Small intestine (tissue), 7 donors: ENCODE measurements at regions not wholly inside any gene's neighbourhood (a gene's known extent, or its start where the extent isn't known, plus 50 kb on each side); places are given as distances from the start of the nearest gene placed in this dataset.

ENCODE experiments used
- DNase-seq, 2 donors: peaks; one replicate each; pipeline versions ENCODE4 v3.0.0 to v3.0.0-alpha.2; 2013
- FAIRE-seq: peaks from 2 replicates; lab custom pipeline; 2012; peaks lifted over from hg19 to GRCh38; lab: Jason Lieb, UNC
- H3K27ac ChIP-seq, 3 donors: one replicate each; pipeline ENCODE4 v1.5.1; 2013; ENCODE audit warnings: low read length in 2 of 3, mild to moderate bottlenecking in 2 of 3, control low read depth in 1 of 3, inconsistent platforms in 1 of 3, low read depth in 1 of 3, moderate library complexity in 1 of 3
- H3K27me3 ChIP-seq, 3 donors: one replicate each; pipeline ENCODE4 v1.6.1; 2013; ENCODE audit warnings: low read length in 3 of 3, inconsistent platforms in 1 of 3; ENCODE audit not compliant: control insufficient read depth in 3 of 3, insufficient read depth in 3 of 3
- H3K36me3 ChIP-seq, 3 donors: one replicate each; pipeline ENCODE4 v1.6.1; 2013; ENCODE audit warnings: low read length in 3 of 3, inconsistent platforms in 1 of 3, low read depth in 1 of 3, mild to moderate bottlenecking in 1 of 3, moderate library complexity in 1 of 3; ENCODE audit not compliant: control insufficient read depth in 3 of 3, insufficient read depth in 2 of 3
- H3K4me1 ChIP-seq, 3 donors: one replicate each; pipeline ENCODE4 v1.6.1; 2013; ENCODE audit warnings: low read length in 2 of 3, inconsistent platforms in 1 of 3, low read depth in 1 of 3, mild to moderate bottlenecking in 1 of 3, moderate library complexity in 1 of 3; ENCODE audit not compliant: control insufficient read depth in 3 of 3, insufficient read depth in 2 of 3
- H3K4me3 ChIP-seq, 3 donors: one replicate each; pipeline ENCODE4 v1.5.1; 2013; ENCODE audit warnings: low read length in 3 of 3, control low read depth in 1 of 3, inconsistent platforms in 1 of 3, low read depth in 1 of 3, mild to moderate bottlenecking in 1 of 3, moderate library complexity in 1 of 3
- H3K9me3 ChIP-seq, 2 donors: one replicate each; pipeline ENCODE4 v1.6.1; 2013; ENCODE audit warnings: low read depth in 1 of 2, low read length in 1 of 2; ENCODE audit not compliant: control insufficient read depth in 2 of 2, insufficient read depth in 1 of 2
- WGBS, 3 donors: extraction: QIAGEN DNeasy Blood & Tissue Kit; methylation state at CpG; one replicate each; pipeline ENCODE4 v1.1.7; 2013; 5-methylcytosine and 5-hydroxymethylcytosine counted together
- donor health status: healthy with polysubstance abuse.
- donor health status: control.
- donor health status: control.
- donor health status: Bipolar disorder and iron deficiency.
- donor health status: healthy.

GRCh38 chr7:49112222-49112621 is 187.9 kb downstream of the CDC14C start:
- no peak for FAIRE-seq
- H3K4me1 ChIP-seq, result no peaks in the 10 kb centered on the region
- 58 to 76% (median 63%) methylated on average over 3 of the region's 3 CpGs for WGBS, 3 donors

GRCh38 chr7:49112647-49113046 is 188.3 kb downstream of the CDC14C start:
- Histone ChIP-seq H3K4me3 (no peak overlapping the region), H3K27me3 (no peaks in the 10 kb centered on the region), H3K36me3 (no peaks in the 10 kb centered on the region), H3K27ac (no peak overlapping the region), H3K9me3 (peaks cover 0 to 4% of the 10 kb centered on the region in 2 donors), H3K4me1 (no peaks in the 10 kb centered on the region)
- DNase-seq (no peak), FAIRE-seq (no peak)
- 79 to 84% (median 82%) methylated on average over 5 of the region's 5 CpGs for WGBS, 3 donors

More at GRCh38 chr7:49112222-49112621, 187.9 kb downstream of the CDC14C start:
- no peak for DNase-seq
- no peak overlapping the region for H3K4me3 ChIP-seq
- H3K27me3 ChIP-seq, result no peaks in the 10 kb centered on the region
- no peaks in the 10 kb centered on the region for H3K36me3 ChIP-seq
- peaks cover 0 to 7% of the 10 kb centered on the region in 2 donors for H3K9me3 ChIP-seq
- H3K27ac ChIP-seq, result no peak overlapping the region

DNA sequence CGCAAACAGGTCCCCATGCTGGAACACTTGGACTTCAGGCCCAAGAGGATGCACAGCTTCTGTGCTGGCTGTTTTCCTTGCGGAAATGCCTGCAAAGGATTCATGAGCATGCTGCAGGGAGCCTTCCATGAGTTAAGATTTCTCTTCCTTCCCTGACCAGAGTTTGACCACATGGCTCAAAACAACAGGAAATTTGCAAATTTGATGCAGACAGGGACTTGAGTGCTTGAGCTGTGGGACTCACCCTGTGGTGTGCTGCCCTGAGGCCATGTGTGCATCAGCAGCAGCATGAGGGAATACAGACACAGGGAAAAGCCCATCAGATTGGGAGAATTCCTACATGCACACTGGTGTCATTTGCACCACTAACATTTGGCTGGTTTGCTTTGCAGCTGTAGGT is 195.4 kb downstream of the CDC14C start:
- WGBS, 3 donors, result 89 to 98% (median 92%) methylated on average over 2 of the region's 2 CpGs

DNA sequence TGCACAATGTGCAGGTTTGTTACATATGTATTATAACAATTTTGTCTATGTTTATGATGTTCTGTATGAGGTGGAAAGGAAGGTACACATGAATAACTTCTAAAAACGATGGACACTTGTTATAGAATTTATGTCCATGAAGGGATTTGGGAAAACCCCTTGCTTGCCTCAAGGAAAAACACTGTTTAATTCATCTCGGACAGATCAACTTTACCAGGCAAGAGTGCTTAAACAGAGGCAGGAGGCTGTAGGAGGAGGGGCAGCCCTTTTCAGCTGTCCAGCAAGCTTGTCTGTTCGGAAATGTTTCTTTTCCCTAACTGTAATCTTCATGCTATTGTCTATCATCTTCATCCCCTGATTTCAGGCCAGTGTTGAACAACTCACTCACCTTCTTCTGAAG is 200.9 kb downstream of the CDC14C start:
- Histone ChIP-seq H3K36me3 (no peaks in the 10 kb centered on the region), H3K4me3 (no peak overlapping the region), H3K27me3 (no peaks in the 10 kb centered on the region), H3K9me3 (no peaks in the 10 kb centered on the region), H3K4me1 (no peaks in the 10 kb centered on the region), H3K27ac (no peak overlapping the region)
- FAIRE-seq (no peak), DNase-seq (no peak)
- 64 to 74% (median 66%) methylated on average over 3 of the region's 3 CpGs for whole genome bisulfite sequencing, 3 donors

More for the DNA sequence above, 195.4 kb downstream of the CDC14C start:
- no peak for DNase-seq
- Histone ChIP-seq H3K36me3 (no peaks in the 10 kb centered on the region), H3K4me3 (no peak overlapping the region), H3K4me1 (no peaks in the 10 kb centered on the region), H3K9me3 (peaks cover 0 to 3% of the 10 kb centered on the region in 2 donors), H3K27ac (no peak overlapping the region), H3K27me3 (no peaks in the 10 kb centered on the region)
- FAIRE-seq, result no peak

DNA sequence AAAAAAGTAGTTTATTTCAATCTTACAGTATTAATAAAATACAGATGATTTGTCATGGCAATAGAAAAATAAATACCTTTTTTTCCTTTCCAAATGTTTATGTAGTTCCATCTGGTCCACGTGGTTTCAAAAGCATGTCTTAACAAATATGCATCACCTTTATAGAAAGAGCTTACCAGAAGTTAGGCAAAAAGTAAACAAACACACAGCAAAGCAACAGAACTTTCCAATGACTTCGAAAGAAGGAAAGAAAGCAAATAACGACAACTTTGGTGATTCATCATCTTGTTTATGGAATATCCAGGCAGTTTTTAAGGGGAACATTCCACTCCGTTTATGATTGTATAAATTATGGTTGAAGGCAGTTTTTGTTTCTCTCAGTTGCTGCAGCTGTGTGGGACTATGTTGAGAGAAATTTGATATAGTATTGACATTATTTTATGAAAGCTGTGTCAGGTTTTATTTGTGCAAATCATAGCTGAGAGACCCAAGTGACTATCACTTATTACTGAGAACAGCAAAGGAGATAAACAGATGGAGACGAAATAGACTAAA is 203.1 kb downstream of the CDC14C start:
- FAIRE-seq, result no peak
- Histone ChIP-seq H3K4me1 (no peaks in the 10 kb centered on the region), H3K27me3 (no peaks in the 10 kb centered on the region), H3K9me3 (no peaks in the 10 kb centered on the region), H3K4me3 (no peak overlapping the region), H3K36me3 (no peaks in the 10 kb centered on the region), H3K27ac (no peak overlapping the region)
- WGBS, 3 donors, result 53 to 55% (median 54%) methylated on average over 5 of the region's 5 CpGs
- no peak for DNase-seq

DNA sequence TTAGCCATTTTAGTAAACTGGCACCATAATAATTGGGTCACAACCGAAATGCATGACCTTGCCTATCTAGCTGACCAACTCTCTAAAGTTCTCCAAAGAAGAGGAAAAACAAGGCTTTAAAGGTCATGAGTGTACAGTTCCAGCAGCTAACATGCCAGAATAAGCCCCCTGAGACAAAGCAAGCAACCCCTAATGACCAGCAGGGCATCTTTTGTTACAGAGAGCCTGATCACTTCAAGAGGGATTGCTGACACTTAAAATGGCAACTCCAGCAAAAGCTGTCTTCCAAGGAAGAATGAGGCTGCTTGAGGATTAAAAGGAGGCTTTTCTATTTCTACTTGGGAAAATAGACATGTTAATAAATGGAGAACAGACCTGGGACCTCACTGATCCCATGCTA is 213.6 kb downstream of the CDC14C start:
- Histone ChIP-seq H3K9me3 (no peaks in the 10 kb centered on the region), H3K4me3 (no peak overlapping the region), H3K36me3 (no peaks in the 10 kb centered on the region), H3K27ac (no peak overlapping the region), H3K4me1 (no peaks in the 10 kb centered on the region), H3K27me3 (no peaks in the 10 kb centered on the region)
- no peak for DNase-seq
- no peak for FAIRE-seq
- WGBS, 3 donors, result 75 to 92% (median 83%) methylated on average over 1 of the region's 1 CpG

- no peaks in the 10 kb centered on the region for H3K9me3 ChIP-seq
- no peaks in the 10 kb centered on the region for H3K4me1 ChIP-seq
- no peak overlapping the region for H3K27ac ChIP-seq
- no peak overlapping the region for H3K4me3 ChIP-seq
- FAIRE-seq (no peak), DNase-seq (no peak)
- 58 to 76% (median 76%) methylated on average over 3 of the region's 3 CpGs for WGBS, 3 donors
- no peaks in the 10 kb centered on the region for H3K27me3 ChIP-seq
- H3K36me3 ChIP-seq, result no peaks in the 10 kb centered on the region
These were observed 226.1 kb downstream of the CDC14C start for GRCh38 chr7:49150486-49150885.

- no peaks in the 10 kb centered on the region for H3K9me3 ChIP-seq
- FAIRE-seq, result no peak
These were observed 226.8 kb downstream of the CDC14C start for GRCh38 chr7:49151146-49151545.

GRCh38 chr7:49158321-49158720 is 234.0 kb downstream of the CDC14C start:
- 43 to 75% (median 43%) methylated on average over 2 of the region's 2 CpGs for WGBS, 3 donors
- Histone ChIP-seq H3K36me3 (no peaks in the 10 kb centered on the region), H3K4me1 (no peaks in the 10 kb centered on the region), H3K27ac (no peak overlapping the region), H3K4me3 (no peak overlapping the region), H3K9me3 (no peaks in the 10 kb centered on the region), H3K27me3 (no peaks in the 10 kb centered on the region)
- FAIRE-seq (no peak), DNase-seq (no peak)

More at GRCh38 chr7:49151146-49151545, 226.8 kb downstream of the CDC14C start:
- H3K36me3 ChIP-seq, result no peaks in the 10 kb centered on the region
- DNase-seq, result no peak
- no peak overlapping the region for H3K27ac ChIP-seq
- no peak overlapping the region for H3K4me3 ChIP-seq
- WGBS, 3 donors, result 74 to 82% (median 82%) methylated on average over 3 of the region's 3 CpGs
- no peaks in the 10 kb centered on the region for H3K27me3 ChIP-seq
- no peaks in the 10 kb centered on the region for H3K4me1 ChIP-seq
